ENCODE measurements at regions not wholly inside any gene's neighbourhood (a gene's known extent, or its start where the extent isn't known, plus 50 kb on each side); places are given as distances from the start of the nearest gene placed in this dataset.
"Not testable (repeated sequence)": the region's sequence is repeated elsewhere in the genome, so short reads cannot be mapped to it uniquely, and the experiment has no call there.

GRCh38 chr16:47851146-47851545 lies 304.6 kb downstream of the ABCC12 start:
- no peak for DNase-seq

- DNase-seq, result no peak
Measured at GRCh38 chr16:47849736-47850135, 306.1 kb downstream of the ABCC12 start.

- DNase-seq, result no peak
Measured at GRCh38 chr16:47848421-47849109, 307.2 kb downstream of the ABCC12 start.

GRCh38 chr16:47847220-47847970 lies 308.4 kb downstream of the ABCC12 start:
- no peak for DNase-seq

- DNase-seq, result no peak
Measured at GRCh38 chr16:47834485-47835024, 321.2 kb downstream of the ABCC12 start.

- no peak for DNase-seq
Measured at GRCh38 chr16:47833771-47834170, 322.0 kb downstream of the ABCC12 start.

GRCh38 chr16:47829850-47830600 lies 325.8 kb downstream of the ABCC12 start:
- DNase-seq, result no peak

GRCh38 chr16:47826070-47826469 lies 329.7 kb downstream of the ABCC12 start:
- DNase-seq, result no peak

- no peak for DNase-seq
Measured at GRCh38 chr16:47817048-47817447, 338.7 kb downstream of the ABCC12 start.

- no peak for DNase-seq
Measured at GRCh38 chr16:47816511-47816910, 339.3 kb downstream of the ABCC12 start.

GRCh38 chr16:47815655-47816054 lies 340.1 kb downstream of the ABCC12 start:
- DNase-seq, result no peak

- not testable (repeated sequence) for DNase-seq
Measured at GRCh38 chr16:47811758-47812157, 344.0 kb downstream of the ABCC12 start.

- DNase-seq, result no peak
Measured at GRCh38 chr16:47806309-47806847, 345.2 kb downstream of the PHKB start.

- no peak for DNase-seq
Measured at GRCh38 chr16:47787696-47788095, 326.6 kb downstream of the PHKB start.

- DNase-seq, result no peak
Measured at GRCh38 chr16:47781673-47782072, 320.5 kb downstream of the PHKB start.

- no peak for DNase-seq
Measured at GRCh38 chr16:47780213-47780875, 319.2 kb downstream of the PHKB start.

- peak; percentile 36 for DNase-seq
Measured at GRCh38 chr16:47779201-47780016, 318.3 kb downstream of the PHKB start.

GRCh38 chr16:47778106-47778801 lies 317.1 kb downstream of the PHKB start:
- DNase-seq, result no peak

GRCh38 chr16:47777220-47777619 lies 316.1 kb downstream of the PHKB start:
- no peak for DNase-seq

- DNase-seq, result no peak
Measured at GRCh38 chr16:47774661-47775060, 313.5 kb downstream of the PHKB start.

- DNase-seq, result no peak
Measured at GRCh38 chr16:47753659-47754058, 292.5 kb downstream of the PHKB start.

All from activated CD4-positive, CD25-positive, alpha-beta regulatory T cell treated with anti-CD3 and anti-CD28 coated beads, Interleukin-2, amount 50 U/mL, for 72 hours (primary cell).